ENCODE measurements at regions not wholly inside any gene's neighbourhood (a gene's known extent, or its start where the extent isn't known, plus 50 kb on each side); places are given as distances from the start of the nearest gene placed in this dataset.

DNA sequence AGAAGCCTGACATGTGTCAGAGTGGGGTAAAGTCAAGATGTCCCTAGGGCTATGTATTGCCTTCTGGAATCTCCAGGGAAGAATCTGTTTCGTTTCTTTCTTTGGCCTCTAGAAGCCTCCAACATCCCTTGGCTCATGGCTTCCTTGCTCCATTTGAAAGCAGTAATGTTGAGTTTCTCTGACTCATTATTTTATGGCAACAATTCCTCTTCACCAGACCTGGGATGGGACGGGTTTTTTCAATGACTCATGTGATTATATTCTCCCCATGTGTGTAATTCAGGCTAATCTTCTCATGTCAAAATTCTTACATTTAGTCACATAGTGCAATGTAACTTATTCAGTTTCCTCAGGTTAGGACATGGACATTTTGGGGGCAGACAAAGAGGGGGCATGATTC lies 1038.6 kb downstream of the CBLN2 start:
- TF ChIP-seq ZNF274 (IDR thresholded peaks at IDR 0.05; ENCODE audit: low read depth, low read length) (no peak), YY1 (IDR thresholded peaks at IDR 0.05; ENCODE audit: insufficient read depth, insufficient read length) (no peak)
